ENCODE measurements at regions not wholly inside any gene's neighbourhood (a gene's known extent, or its start where the extent isn't known, plus 50 kb on each side); places are given as distances from the start of the nearest gene placed in this dataset.
"Not testable (repeated sequence)": the region's sequence is repeated elsewhere in the genome, so short reads cannot be mapped to it uniquely, and the experiment has no call there.

DNA sequence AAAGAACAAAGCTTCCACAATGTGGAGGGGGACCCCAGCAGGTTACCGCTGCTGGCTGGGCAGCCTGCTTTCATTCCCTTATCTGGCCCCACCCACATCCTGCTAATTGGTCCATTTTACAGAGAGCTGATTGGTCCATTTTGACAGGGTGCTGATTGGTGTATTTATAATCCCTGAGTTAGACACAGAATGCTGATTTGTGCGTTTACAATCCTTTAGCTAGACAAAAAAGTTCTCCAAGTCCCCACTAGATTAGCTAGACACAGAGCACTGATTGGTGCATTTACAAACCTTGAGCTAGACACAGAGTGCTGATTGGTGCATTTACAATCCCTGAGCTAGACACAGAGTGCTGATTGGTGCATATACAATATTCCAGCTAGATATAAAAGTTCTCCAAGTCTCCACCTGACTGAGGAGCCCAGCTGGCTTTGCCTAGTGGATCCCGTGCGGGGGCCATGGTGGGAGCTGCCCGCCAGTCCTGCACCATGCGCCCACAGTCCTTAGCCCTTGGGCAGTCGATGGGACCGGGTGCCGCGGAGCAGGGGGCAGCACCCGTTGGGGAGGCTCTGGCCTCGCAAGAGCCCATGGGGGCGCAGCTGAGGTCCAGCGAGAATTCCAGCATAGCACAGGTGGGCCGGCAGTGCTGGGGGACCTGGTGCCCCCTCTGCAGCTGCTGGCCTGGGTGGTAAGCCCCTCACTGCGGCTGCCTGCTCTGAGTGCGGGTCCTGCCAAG, 88.8 kb upstream of the MYLIP start:
- DNase-seq = not testable (repeated sequence)

DNA sequence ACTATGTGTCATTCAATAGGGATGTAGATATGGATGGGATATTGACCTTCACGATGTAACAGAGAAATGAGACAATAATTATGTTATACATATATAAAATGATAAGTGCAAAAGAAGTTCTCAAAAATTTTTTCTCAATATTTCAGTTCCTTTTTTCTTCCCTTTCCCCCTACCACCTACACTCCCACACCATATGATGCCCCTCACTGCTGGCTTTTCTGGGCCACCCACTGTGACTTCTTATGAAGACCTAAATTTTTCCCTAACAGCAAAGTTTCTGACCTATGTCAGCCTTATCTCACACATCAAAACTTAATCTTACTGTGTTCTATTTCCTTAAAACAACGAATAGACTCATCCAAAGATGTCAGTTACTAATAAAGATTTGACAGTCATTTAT, 89.9 kb upstream of the MYLIP start:
- no peak for DNase-seq

DNA sequence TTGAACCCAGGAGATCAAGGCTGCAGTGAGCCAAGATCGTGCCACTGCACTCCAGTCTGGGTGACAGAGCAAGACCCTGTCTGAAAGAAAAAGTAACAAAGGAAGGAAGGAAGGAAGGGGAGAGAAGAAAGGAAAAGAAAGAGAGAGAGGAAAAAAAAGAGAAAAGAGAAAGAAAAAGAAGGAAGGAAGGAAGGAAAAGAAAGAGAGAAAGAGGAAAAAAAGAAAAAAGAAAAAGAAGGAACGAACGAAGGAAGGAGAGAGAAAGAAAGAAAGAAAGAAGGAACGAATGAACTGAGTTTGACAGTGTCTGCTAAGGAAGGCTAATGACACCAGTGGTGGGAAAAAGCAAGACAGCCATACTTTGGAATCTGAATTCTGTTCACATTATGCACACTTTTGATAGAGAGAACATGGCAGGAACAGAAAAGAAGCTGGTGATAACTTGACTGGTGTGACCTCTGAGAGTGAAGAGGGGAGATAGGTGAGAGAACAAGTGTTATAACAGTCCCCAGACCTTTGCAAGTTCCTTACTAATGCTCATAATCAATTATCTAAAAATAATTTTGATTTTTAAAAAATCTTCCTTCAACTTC, 93.3 kb upstream of the MYLIP start:
- no peak for DNase-seq

DNA sequence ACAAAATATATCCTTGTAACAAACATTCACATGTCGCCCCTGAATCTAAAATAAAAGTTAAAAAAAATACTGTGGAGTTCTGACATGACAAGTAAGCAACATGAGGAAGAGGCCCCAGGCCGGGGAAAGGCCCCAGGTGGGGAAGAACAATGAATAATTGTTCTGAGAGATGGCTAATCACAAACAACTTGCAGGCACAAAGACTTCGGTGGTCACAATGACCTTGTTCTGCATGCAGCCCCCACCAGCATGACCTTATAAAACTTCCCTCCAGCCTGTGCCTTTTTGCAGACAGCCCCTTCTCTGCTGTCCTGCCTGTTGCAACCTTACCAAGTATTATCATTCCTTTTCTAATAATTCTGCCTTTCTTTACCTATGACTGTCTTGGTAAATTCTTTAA, 95.7 kb upstream of the MYLIP start:
- DNase-seq = no peak

DNA sequence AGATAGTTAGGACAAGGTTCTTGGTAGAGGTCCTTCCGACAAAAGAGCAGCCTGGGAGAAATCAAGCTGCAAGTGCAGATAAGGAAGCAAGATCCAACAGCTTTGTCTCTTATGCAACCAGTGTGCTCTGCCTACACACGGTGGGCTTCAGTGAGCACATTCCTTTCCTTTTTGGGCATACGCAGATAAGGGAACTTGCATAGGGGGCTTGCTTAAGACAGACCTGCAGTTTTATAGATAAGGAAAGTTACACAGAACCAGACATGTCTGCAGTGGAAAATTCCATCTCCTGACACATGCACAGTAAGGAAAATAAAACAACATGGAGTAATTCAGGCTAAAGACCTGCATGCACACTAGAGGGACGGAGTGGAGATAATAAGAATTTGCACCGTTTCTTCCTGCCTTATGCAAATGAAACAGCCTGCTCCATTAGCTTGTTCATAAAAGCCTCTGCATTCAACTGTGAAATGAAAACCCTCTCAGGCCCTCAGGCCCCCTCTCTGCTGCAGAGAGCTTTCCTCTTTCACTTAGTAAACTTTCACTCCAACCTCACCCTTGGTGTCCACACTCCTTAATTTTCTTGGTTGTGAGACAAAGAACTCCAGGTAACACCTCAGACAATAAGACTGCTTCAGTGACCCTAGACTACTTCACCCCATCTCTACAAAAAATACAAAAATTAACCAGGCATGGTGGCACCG, 97.5 kb upstream of the MYLIP start:
- DNase-seq = no peak

DNA sequence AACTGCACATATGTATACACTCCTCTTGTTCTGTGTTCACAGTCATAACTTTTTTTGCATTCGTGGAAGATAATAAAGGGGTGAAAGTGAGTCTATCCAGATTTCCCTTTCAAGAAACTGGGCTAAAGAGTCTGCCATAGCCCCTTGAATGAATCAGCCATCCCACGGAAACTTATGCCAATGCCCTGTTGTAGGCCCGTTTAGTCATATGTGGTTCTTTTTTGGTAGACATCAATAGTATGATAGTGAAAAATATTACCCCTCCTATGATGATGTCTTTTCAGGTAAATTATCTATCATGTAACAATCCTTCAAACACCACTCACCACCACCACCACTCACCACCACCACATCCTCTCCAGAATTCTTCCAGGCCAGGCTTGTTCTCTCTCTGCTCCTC, 99.9 kb upstream of the MYLIP start:
- no peak for DNase-seq

DNA sequence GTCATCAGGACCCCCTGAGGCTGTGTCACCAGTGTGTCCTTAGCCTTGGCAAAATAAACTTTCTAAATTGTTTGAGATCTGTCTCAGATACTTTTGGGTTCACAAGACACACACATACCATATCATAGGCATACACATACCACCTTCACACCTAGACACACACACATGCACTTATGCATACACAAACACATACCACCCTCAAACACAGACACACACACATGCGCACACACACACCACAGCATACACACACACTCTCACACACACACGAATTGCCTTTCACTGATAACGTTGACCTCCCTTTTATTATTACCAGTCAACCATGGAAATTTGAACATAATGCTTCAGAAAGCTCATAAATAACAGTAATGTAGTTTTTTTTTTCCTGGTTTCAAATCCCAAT, 108.6 kb upstream of the MYLIP start:
- no peak for DNase-seq

DNA sequence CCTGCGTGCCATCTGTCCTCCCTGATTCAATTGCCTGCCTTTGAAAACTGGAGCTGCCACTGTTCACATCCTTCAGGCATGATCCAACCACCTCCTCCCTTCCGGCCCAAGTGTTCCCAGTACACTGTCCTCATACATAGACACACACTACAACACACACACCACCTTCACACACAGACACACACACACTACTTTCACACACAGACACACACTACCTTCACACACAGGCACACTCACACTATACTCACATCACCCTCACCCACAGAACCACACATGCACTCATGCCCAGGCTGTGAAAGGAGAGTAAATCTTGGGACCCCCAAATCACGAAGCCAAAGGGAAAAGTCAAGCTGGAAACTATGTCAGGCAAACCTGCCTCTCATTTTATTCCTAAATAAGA, 109.4 kb upstream of the MYLIP start:
- no peak for DNase-seq

DNA sequence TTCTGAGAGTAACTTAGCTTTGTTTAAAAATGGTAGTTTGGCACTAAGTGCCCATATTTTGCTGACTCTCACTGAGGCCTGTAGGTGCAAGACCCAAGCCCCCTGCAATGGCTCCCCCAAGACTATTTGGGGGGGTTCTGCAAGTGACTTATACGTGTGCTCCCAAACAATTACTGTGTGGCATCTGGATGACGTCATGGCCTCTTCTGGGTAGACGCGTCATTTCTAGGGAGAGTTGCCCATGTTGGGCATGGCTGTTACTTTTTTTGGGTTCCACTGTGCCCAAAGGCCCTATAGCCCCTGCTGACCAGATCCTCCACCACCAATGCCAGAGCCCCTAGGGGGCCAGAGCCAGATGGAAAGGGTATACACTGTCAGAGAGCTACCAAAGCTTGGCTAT, 110.3 kb upstream of the MYLIP start:
- no peak for DNase-seq

DNA sequence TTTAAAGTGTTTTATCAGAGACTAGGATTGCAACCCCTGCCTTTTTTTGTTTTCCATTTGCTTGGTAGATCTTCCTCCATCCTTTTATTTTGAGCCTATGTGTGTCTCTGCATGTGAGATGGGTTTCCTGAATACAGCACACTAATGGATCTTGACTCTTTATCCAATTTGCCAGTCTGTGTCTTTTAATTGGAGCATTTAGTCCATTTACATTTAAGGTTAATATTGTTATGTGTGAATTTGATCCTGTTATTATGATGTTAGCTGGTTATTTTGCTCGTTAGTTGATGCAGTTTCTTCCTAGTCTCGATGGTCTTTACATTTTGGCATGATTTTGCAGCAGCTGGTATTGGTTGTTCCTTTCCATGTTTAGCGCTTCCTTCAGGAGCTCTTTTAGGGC, 114.6 kb upstream of the MYLIP start:
- DNase-seq = not testable (repeated sequence)

DNA sequence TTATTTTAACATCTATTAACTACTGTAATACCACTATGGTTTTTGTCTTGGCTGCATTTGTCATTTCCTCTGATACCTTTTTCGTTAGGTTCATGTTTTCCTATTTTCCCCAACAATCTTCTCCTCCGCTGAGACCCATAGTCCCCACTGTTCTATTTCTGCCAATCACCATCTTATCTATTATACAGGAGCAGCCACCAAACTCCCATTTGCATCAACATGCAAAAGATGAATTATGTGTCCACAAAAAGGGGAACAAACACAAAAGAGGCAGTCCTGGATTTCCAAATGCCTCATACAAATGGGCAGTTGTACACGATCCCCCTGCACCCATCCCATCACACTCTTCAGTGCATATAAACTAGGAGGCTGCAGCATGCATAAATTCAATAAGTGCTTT, 121.7 kb upstream of the MYLIP start:
- DNase-seq = no peak

DNA sequence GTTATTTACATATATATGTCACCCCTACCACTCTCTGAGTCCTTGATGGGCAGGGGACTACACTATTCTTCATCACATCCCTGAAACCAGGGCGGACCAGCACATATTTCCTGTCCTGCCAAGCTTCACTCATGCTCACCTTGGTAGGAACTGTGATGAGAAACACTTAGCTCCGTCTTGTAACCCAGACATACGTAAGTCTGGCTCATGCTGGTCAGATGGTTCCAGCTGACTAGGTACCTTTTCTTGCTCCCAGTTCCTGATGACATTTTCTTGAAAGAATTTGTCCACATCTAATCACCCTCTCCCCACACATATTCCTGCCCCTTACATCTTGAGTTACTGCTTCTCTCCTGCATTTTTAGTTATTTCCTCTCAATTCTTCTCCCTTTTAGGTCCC, 122.2 kb upstream of the MYLIP start:
- no peak for DNase-seq

DNA sequence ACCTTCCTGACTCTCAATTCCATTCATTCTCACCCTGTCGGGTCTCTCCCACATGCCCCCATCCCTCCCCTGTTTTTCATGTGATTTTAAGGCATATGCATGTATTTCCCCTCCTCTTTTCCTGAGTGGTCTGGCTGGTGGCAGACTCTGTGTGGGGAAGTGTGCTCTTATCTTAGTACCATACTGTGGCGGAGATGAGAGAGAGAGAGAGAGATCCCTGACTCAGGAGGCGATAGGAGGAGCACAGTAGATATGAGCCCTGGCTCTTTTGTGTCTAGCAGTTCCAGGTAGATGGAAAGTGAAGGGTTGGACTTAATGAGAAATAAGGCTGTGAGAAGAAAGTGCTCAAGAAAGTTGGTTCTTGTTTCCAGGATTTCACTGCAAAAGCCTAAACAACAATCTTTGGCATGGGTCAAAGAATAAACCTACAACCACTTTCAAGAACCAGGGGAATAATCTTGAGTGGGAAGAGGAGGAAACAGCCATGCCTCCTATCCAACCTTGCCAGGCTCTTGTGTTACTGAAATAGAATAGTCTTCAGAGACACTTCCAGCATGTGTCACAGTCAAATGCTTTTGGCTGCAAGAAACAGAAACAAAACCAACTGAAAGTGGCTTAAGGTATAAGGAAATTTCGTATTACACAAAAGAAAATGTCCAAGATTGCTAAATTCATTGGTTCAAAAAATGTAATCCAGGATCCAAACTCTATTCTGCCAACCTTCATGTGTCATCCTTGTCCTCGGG, 123.8 kb upstream of the MYLIP start:
- no peak for DNase-seq

DNA sequence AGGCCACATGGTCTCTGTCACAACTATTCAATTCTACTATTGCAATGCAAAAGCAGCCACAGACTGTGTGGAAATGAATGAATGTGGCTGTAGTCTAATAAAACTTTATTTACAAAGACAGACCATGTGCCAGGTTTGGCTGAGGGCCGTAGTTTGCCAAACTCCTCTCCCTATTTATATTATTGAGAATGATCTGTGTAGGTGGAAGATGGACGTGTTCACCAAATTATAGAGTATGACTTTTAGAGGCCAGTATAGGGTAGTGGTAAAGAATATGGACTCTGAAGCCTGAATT, 125.7 kb upstream of the MYLIP start:
- DNase-seq = no peak

DNA sequence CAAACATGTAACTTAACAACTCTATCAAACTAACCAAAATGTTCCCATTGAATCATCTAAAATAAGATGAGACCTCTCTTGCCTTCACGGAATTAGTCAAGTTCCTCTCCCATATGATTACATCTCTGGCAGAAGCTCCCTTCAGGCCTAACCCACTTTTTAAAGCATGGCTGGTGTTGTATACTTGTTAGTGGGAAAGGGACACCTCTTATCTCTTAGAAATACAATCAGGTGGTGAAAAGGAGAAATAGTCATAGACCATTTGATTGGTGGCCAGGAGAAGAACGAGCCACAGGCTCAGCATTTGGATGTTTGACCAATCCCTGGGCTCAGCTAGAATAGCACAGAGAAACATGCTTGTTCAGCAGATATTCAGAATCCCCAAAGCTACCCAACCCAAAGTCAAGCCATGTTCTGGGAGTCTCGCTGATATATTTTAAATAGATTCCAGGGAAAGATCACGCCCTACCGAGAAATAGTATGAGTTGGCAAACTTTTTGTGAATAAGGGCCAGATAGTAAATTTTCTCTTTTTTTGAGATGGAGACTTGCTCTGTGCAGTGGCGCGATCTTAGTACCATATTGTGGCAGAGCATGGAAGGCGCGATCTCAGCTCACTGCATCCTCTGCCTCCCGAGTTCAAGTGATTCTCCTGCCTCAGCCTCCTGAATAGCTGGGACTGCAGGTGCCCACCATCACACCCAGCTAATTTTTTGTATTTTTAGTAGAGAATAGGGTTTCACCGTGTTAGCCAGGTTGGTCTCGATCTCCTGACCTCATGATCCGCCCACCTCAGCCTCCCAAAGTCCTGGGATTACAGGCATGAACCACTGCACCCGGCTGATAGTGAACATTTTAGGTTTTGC, 126.3 kb upstream of the MYLIP start:
- no peak for DNase-seq

DNA sequence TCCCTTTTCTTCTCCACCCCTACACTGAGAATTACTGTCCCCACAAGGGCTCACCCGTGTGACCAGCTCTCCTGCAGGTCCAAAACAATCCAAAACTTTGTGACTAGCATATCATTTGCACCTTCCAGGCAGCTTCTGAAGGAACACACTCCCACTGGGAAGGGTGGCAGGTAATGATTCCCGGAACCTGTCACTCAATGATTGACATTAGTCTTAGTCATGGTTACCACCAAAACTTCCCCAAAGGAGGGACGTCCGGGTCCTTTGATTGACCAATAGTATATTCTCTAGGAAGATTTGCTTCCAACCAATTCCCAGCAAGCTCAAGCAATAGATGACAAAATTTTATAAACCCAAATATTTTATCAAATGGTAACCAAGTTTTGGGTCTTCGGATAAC, 127.7 kb upstream of the MYLIP start:
- DNase-seq = no peak

DNA sequence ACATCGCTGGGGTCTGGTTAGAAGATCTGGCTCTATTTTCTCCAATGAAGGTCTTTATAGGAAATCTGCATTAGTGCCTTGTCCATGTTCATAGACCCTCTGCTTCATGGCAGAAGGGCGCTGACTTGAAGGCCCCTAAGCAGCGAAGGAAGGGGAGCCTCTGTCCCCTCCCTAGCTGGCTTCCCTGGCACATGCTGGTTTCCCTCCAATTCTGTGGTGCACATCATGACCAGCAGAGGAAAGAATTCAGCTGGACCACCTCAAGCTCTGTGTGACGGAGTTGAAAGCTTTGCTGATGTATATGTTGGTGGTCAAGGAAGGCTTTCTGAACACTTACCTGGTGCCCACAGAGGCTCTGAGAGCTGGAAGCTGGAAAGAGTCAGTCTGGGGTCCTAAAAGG, 129.7 kb upstream of the MYLIP start:
- DNase-seq = no peak

DNA sequence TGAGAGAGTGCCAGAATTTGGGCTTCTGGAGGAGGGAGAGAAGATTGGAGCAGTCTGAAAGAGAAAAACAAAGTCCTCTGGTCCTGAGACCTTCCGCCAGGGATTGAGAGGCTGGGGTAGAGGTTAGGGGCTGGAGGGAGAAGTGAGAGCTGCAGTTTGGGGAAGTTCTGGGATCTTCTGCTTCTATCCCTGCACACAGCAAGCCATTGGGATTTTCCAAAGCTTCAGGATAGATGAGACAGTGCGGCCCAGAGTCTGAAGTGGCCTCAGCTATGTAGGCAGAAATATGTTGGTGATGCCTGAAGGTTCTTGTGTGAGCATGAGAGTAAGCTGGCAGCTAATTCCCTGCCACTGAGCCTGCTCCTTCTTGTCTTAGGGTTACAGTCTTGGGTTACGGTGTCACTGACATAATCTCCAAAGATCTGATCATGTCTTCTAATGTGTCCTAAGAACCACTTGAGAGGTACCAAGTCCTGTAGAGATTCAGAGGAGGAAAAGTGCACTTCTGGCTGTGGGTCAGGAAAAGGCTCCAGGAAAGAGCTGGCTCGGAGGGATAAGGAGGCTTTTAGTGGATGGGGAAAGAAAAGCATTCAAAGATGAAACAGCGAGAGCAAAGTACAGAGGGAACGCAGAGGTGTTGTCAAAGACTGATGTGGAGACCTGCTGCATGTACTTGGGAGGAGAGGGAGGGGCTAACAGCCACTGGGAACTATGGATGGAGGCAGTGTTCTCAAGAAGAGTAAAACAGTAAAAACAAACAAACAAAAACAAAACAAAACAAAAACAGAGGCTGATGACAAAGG, 131.1 kb upstream of the MYLIP start:
- no peak for DNase-seq

DNA sequence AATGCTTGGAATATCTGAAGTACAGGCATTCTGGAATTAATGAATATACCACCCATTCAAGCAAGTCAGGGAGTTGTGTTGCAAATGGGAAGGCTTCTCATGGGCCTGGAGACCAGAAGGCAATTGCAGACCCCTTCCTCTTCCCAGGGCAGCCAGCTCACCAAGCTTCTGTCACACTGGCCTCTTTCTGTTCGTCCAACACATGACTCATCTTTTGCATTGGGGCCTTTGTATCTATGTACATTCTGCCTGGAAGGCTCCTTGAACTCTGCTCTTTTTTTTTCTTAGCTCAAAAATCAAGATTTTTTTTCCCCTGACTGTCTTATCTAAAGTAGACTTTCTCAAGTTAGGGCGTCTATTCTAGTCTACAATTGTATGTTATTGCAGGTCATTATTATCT, 132.9 kb upstream of the MYLIP start:
- DNase-seq = no peak

DNA sequence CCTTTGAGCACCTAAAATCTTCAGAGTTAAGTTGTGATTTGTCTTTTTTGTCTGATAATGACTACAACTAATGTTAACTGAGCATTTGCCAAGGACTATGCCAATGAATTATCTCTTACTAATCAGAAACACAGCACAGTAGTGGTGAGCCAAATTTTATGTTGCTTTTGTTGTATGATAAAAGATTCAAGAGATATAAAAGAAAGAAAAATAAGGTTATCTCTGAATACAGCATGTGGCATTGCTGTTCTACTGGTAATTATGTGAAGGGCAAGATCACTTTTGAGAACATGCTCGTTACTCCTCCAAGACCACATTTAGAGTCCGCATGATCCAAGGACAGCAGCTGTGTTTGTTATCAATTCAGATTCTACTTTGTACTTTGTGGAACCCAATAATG, 133.4 kb upstream of the MYLIP start:
- no peak for DNase-seq

DNA sequence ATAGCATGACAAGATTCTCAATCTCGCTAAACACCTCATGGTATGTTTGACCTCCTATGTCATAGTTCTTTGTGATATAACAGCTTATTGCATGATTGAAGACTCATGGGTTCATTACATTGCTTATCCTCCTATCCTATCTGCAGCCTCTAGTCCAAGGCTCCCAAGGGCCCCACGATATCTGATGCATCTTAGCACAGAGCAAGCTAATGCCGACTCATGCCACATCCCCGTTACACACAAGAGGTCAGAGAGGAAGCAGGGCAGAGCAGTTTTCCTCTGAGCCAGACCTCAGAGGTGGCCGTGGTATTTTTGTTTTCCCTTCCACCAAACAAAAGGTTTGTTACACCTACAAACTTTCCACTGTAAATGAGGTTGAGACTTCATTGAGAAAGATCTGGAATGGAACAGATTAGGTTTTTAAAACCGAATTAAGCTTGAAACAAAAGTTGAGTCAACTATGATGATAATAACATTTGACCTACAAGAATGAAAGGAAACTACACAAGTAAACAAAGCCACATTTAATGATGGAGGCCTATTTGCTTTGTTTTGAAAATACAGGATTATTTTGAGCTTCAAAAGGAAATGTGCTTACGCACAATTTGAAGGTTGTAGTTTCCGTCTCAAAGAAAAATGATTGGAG, 133.9 kb upstream of the MYLIP start:
- no peak for DNase-seq

Data from COR-L47 (cell line).